Kidney (tissue), 13 donors: ENCODE measurements at regions not wholly inside any gene's neighbourhood (a gene's known extent, or its start where the extent isn't known, plus 50 kb on each side); places are given as distances from the start of the nearest gene placed in this dataset.
"Not testable (repeated sequence)": the region's sequence is repeated elsewhere in the genome, so short reads cannot be mapped to it uniquely, and the experiment has no call there.

ENCODE experiments used
- DNase-seq, 5 donors: peaks; one replicate each; pipeline ENCODE4 v3.0.0-alpha.2; 2013 to 2020
- FAIRE-seq: peaks from 2 replicates; lab custom pipeline; 2012; peaks lifted over from hg19 to GRCh38; lab: Jason Lieb, UNC
- H3K27ac ChIP-seq, 2 donors: one replicate each; pipeline ENCODE4 v1.7.0; 2013; ENCODE audit warnings: low read depth in 2 of 2, low read length in 2 of 2, inconsistent platforms in 1 of 2
- H3K27me3 ChIP-seq: one replicate; pipeline ENCODE4 v1.7.1; 2013; ENCODE audit warnings: low read length, inconsistent platforms; ENCODE audit not compliant: control insufficient read depth, insufficient read depth
- H3K36me3 ChIP-seq, 3 donors: one replicate each; pipeline versions ENCODE4 v1.7.0 to v1.7.1; 2013; ENCODE audit warnings: low read length in 3 of 3, control low read depth in 1 of 3, inconsistent platforms in 1 of 3; ENCODE audit not compliant: insufficient read depth in 3 of 3, control insufficient read depth in 2 of 3
- H3K4me1 ChIP-seq, 3 donors: one replicate each; pipeline versions ENCODE4 v1.7.0 to v1.7.1; 2013; ENCODE audit warnings: low read length in 3 of 3, inconsistent platforms in 1 of 3, low read depth in 1 of 3; ENCODE audit not compliant: control insufficient read depth in 2 of 3, insufficient read depth in 2 of 3
- H3K4me3 ChIP-seq, 3 donors: one replicate each; pipeline versions ENCODE4 v1.7.0 to v1.8.1; 2013; ENCODE audit warnings: low read length in 3 of 3, control low read depth in 1 of 3, inconsistent platforms in 1 of 3
- H3K9ac ChIP-seq, 3 donors: one replicate each; pipeline versions ENCODE4 v1.7.0 to v1.7.1; 2013; ENCODE audit warnings: low read length in 3 of 3, control low read depth in 1 of 3, inconsistent platforms in 1 of 3
- H3K9me3 ChIP-seq, 3 donors: one replicate each; pipeline versions ENCODE4 v1.7.0 to v1.7.1; 2013; ENCODE audit warnings: low read length in 3 of 3, control low read depth in 1 of 3, inconsistent platforms in 1 of 3; ENCODE audit not compliant: control insufficient read depth in 2 of 3, insufficient read depth in 1 of 3
- intact Hi-C: fragments of 100-400 bp; cut with DNase I; formaldehyde crosslinking; loops from one replicate; pipeline ENCODE4 v1.11.1; 2022
- TF ChIP-seq, protein P1 (sequence below): IDR thresholded peaks from 3 replicates; pipeline ENCODE4 v1.5.1; 2012; ENCODE audit warnings: mild to moderate bottlenecking, moderate library complexity, borderline replicate concordance; ENCODE audit not compliant: insufficient read depth; ENCODE audit errors: extremely low read depth
- donor health status: control.
- donor health status: control.
- donor health status: control.
- donor health status: control.
- donor health status: control.
- donor health status: DM: yes; HTN: yes; CAD: no.
- donor health status: Normal renal cell carcinoma (clear cell type).

DNA sequence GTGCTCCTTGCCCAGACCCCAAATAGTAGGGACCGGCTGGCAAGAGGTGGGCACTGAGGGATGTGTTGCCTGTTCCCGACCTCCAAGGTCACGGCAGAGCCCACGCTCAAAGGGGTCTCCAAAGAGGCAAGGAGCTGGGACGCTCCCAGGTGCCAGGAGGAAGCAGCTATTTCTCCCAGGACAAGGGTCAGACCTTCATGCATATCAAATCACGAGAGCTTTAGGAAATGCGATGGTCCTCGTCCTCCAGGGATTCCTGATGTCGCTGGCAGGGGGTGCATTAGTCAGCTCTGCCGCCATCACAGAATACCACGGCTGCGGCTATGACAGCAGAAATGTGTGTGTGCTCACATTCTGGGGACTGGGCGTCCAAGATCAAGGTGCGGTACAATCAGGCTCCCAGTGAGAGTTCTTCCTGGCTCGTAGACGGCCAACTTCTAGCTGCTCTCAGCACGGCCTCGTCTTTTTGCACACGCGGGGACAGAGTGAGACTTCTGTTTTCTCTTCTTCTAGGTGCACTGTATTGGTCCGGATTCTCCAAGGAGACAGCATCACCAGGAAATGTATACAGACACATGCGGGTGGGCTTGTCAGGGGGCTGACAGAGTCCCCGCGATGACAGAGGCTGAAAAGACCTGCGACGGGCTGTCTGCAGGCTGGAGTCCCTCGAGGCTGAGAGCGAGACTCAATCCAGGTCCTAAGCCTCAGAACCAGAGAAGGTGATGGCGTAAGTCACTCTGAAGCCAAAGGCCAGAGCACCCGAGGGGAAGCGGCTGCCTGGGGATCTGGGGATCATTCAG is 81.6 kb downstream of the SHANK2 start:
- H3K9ac ChIP-seq: no peak overlapping the region
- no peaks in the 10 kb centered on the region for H3K4me1 ChIP-seq
- DNase-seq (peak in 2 of 5 donors; percentile 9 to 35), FAIRE-seq (no peak)
- no peaks in the 10 kb centered on the region for H3K27me3 ChIP-seq
- TF ChIP-seq, protein P1, sequence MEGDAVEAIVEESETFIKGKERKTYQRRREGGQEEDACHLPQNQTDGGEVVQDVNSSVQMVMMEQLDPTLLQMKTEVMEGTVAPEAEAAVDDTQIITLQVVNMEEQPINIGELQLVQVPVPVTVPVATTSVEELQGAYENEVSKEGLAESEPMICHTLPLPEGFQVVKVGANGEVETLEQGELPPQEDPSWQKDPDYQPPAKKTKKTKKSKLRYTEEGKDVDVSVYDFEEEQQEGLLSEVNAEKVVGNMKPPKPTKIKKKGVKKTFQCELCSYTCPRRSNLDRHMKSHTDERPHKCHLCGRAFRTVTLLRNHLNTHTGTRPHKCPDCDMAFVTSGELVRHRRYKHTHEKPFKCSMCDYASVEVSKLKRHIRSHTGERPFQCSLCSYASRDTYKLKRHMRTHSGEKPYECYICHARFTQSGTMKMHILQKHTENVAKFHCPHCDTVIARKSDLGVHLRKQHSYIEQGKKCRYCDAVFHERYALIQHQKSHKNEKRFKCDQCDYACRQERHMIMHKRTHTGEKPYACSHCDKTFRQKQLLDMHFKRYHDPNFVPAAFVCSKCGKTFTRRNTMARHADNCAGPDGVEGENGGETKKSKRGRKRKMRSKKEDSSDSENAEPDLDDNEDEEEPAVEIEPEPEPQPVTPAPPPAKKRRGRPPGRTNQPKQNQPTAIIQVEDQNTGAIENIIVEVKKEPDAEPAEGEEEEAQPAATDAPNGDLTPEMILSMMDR: no peak
- H3K4me3 ChIP-seq: no peak overlapping the region
- H3K9me3 ChIP-seq: no peaks in the 10 kb centered on the region
- no peak overlapping the region for H3K27ac ChIP-seq
- intact Hi-C loops: no loop called here
- H3K36me3 ChIP-seq: no peaks in the 10 kb centered on the region

DNA sequence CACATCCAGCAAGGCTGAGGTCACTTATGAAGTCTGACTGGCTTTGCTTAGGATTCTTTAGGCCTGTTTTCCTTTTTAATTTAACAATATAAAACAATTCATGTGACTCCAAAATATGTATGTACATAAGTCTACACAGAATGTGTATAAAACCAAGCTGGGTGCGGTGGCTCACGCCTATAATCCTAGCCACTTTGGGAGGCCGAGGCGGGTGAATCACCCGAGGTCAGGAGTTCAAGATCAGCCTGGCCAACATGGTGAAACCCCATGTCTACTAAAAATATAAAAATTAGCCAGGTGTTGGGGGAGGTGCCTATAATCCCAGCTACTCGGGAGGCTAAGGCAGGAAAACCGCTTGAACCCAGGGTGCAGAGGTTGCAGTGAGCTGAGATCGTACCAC is 83.1 kb downstream of the SHANK2 start:
- no peaks in the 10 kb centered on the region for H3K9me3 ChIP-seq
- DNase-seq (no peak), FAIRE-seq (no peak)
- no peak overlapping the region for H3K4me3 ChIP-seq
- no peaks in the 10 kb centered on the region for H3K36me3 ChIP-seq
- H3K4me1 ChIP-seq: no peaks in the 10 kb centered on the region
- intact Hi-C loops: no loop called here
- H3K9ac ChIP-seq: no peak overlapping the region
- TF ChIP-seq, protein P1: no peak
- no peak overlapping the region for H3K27ac ChIP-seq
- no peaks in the 10 kb centered on the region for H3K27me3 ChIP-seq

DNA sequence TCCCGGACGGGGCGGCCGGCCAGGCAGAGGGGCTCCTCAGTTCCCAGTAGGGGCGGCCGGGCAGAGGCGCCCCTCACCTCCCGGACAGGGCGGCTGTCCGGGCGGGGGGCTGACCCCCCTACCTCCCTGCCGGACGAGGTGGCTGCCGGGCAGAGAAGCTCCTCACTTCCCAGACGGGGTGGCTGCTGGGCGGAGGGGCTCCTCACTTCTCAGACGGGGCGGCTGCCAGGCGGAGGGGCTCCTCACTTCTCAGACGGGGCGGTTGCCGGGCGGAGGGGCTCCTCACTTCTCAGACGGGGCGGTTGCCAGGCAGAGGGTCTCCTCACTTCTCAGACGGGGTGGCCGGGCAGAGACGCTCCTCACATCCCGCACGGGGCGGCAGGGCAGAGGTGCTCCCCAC is 84.6 kb downstream of the SHANK2 start:
- intact Hi-C loops, H3K9ac ChIP-seq, H3K36me3 ChIP-seq, H3K4me1 ChIP-seq, H3K27ac ChIP-seq, FAIRE-seq, H3K9me3 ChIP-seq, H3K27me3 ChIP-seq, DNase-seq, H3K4me3 ChIP-seq: not testable (repeated sequence)

DNA sequence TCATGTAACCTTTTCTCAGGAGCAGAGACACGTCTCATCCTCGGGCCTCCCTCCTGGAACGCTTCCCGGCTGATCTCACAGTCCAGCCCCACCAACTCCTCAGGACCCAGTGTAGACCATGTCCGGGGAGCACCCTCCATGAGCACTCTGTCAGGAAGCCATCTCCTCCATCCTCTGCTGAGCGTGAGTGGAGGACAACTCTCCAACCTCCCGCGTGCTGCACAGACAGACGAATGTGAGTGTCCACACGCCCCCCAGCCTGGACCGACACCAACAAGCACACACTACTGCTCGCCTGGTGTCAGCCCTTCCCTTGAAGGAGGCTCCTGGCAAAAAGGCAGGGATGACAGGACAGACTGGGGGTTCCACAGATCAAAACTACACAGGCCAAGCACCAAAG is 86.6 kb downstream of the SHANK2 start:
- Histone ChIP-seq H3K27ac (no peak overlapping the region), H3K9me3 (no peaks in the 10 kb centered on the region), H3K27me3 (no peaks in the 10 kb centered on the region), H3K36me3 (no peaks in the 10 kb centered on the region), H3K4me1 (no peaks in the 10 kb centered on the region), H3K4me3 (no peak overlapping the region), H3K9ac (no peak overlapping the region)
- intact Hi-C loops: no loop called here
- FAIRE-seq (no peak), DNase-seq (peak in 2 of 5 donors; percentile 7 to 53)
- TF ChIP-seq, protein P1: no peak
